NCI-H2227 (cell line): ENCODE measurements at regions not wholly inside any gene's neighbourhood (a gene's known extent, or its start where the extent isn't known, plus 50 kb on each side); places are given as distances from the start of the nearest gene placed in this dataset.
"Not testable (repeated sequence)": the region's sequence is repeated elsewhere in the genome, so short reads cannot be mapped to it uniquely, and the experiment has no call there.

Source experiments
- DNase-seq: peaks from one replicate; lab custom pipeline; 2025; ENCODE audit not compliant: unreplicated experiment; lab: John Stamatoyannopoulos, UW

DNA sequence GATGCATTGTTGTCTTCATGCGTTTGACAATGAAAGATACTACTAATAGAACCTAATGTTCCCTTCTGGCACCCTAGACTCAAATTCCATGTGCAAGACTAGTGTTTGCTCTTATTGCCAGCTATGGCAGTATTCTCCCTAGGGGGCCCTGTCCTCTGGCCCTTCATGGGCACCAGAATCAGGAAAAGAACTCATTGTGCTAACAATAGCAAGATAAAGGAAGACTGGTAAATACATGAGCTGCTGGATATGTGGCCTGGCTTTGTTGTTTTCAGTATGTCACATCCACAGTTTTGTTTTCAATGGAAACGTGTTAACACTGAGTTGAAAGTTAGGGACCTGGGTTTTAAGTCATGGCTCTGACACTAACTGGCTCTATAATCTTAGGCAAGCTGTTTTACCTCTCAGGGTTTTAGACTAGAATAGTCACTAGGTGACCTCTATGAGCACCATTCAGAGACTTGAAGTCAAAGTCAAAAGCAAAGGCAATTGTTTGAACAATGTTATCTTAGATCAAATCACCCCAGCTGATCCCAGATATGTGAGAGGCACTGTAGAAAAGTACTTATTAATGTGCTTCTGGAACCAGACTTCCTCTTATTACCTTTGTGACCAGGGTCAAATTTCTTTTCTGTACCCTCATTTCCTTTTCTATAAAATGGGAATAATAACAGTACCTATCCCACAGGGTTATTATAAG lies 253.7 kb upstream of the DIAPH2 start:
- no peak for DNase-seq

DNA sequence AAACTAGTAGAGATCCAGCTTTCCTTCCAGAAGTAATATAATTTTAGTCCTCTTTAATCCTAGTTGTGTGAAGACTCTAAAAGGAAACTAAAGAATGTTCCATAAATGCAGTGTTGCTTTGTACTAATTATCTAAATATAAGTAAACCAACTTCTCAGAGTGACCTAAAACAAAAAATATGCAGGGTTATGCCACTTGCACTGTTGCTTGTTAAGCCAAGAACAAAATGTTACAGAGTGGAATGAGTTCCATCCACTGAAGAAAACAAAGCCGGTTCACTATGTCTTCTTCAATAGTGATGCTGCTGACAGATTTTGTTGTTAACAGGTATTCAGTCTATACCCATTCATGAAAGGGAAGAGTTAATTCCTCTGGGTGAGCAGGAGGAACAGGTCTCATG lies 252.0 kb upstream of the DIAPH2 start:
- DNase-seq, result no peak

DNA sequence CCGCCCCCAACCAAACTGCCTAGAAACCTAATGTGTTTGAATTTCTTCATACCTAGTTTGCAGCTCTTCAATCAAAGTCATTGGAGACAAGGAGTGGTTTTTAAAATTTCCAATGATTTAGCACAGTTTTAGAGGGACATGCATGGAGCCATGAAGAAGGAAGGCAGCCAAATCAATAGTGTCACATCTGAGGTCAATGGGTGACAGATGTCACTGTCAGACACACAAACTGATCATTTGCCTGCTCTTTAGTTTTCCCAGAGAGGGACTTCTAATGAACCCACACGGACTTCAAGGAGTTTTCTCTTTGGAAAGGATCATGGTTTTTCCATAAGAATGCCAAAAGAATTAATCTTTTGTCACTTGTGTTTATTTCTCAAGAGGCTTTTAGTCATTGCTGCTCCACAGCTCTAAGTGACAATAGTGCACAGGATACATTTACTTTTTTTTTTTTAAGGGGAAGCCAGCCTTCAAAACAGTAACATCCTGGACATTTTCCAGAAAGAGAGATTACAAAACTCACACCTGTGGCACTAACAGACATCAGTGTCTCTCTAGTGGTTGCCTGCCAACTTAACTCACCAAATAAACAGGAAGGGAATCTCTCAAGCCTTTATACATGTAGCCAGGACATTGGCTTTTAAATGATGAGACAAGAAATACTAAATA lies 251.1 kb upstream of the DIAPH2 start:
- no peak for DNase-seq

DNA sequence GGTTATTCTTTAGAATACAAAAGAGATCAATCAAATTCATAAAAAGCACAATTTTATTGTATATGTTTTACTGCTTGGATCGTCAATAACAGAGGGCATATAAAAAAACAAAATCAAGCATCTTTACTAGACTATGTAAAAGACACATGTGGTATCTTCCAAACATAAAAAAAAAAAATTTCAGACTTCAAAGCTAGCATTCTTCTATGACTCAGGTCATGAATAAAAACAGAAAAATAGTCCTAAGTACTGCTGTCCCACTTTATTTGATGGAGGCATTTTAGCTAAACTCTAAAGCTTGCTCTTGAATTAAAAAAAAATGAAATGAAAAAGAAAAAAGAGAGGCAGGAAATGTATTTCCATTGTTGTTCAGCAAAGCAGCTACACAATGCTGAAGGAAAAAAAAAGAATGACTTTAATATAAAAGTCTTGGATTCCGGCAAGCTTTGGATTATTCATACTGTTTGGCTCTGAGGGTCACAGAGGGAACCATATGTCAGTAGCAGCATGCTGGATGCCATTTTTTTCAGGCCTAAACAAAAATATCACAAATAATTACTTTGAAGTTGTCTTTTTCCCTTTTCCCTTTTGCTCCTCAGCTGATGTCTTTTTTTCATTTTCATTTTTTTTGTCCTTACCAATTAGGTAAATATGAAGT lies 249.1 kb upstream of the DIAPH2 start:
- DNase-seq, result no peak

DNA sequence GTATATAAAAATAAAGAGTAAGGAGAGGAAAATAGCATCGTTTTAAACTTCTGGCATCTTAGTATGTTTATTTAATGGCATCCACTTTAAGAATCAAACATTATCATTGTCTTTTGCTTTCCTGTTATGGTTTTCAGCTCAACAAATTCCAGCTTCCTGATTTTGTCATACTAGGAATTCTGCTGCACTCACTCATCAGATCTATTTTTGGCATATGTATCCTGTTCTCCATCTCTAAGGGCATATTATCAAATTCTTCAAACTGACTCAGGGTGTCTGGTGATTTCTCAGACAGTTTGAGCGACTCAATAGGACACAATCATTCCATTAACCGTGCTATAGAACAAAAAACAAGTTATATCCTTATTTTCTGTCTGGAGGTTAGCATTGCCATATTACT lies 248.5 kb upstream of the DIAPH2 start:
- no peak for DNase-seq

DNA sequence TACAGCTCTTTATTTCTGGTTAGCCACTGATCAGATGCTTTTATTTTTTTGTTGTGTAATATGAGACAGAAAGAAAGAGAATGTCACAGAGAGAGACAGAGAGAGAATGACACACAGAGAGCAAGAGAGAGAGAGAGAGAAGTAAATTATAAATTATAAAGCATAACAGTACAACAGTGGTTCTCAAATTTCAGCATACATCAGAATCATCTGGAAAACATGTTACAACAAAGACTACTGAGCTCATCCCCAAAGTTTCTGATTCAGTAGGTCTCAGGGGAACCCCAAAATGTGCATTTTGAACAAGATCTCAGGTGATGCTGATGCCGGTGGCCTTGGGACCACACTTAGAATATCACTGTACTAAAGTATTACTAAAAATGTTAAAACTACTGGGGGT lies 245.8 kb upstream of the DIAPH2 start:
- DNase-seq, result no peak

DNA sequence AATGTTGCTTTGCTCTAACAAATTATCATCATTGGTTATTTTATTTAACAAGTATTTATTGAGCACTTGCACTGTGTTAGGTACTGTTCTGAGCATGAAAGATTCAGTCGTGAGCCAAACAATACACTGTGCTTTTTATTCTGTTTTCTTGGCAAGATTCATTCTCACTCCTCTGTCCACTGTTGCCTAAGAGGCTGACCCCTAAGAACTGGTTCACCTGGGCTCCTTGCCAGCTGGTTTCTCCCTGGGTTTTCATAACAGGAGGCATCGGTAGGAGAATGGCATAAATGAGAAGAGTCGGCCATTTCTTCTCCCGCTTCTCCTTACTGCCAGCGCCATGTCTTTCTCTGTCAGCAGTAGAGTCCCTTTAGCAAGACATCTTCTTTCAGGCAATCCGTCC lies 243.7 kb upstream of the DIAPH2 start:
- no peak for DNase-seq

DNA sequence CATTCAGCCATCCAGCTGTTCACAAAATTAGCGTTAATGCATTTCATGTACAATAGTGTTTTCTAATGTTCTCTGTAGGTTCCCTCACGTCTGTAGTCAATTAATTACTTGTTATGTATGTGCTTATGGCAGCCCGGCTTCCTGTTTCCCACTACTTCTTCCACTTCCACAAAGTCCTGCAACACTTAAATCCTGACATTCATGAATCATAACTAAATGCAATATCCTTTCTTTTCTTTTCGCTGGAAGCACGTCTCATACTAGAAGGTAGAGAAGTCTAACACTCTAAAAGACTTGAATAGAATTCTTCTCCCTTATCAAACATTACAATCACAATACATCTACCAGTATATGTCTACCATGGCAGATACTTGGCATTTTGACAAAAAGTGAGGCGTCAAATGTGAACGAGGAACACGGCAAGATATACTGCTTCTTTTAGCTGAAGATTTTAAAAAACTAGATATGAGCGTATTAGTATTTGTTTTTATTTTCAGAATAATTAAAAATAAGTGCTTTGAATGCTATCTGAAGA lies 239.0 kb upstream of the DIAPH2 start:
- DNase-seq, result no peak

DNA sequence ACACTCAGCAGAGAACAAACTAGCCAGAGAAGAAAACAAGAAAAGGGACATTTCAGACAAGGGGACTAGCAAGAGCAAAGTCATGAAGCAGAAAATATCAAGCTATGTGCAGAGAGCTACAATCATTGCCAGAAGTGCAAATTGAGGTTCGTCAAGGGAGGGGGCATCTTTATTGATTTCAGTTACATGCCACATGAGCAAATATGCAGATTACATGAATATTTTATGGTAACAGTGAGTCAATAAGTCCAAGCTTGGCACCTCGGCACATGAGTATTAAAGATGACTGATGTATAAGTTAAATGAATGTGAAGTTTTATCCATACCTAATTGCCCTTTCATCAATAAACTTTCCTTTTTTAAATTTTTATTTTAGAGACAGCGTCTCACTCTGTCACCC lies 238.1 kb upstream of the DIAPH2 start:
- DNase-seq, result no peak

DNA sequence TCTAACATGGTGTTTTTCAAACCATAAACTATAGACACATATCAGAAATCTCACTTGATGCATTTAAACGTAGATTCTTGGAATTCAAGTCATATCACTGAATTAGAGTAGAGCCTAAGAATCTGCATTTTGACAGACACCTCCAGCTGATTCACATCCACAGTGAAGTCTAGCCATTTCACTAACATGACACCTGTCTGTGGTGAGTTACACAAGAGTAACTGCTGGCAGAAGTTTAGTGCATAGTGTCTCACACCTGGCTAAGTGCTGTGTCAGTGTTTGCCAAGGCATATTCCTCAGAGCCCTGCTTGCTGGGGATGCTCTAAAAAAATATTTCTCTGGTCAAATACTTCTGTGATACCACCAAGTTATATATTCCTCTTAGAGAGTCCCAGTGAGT lies 237.5 kb upstream of the DIAPH2 start:
- DNase-seq, result no peak

DNA sequence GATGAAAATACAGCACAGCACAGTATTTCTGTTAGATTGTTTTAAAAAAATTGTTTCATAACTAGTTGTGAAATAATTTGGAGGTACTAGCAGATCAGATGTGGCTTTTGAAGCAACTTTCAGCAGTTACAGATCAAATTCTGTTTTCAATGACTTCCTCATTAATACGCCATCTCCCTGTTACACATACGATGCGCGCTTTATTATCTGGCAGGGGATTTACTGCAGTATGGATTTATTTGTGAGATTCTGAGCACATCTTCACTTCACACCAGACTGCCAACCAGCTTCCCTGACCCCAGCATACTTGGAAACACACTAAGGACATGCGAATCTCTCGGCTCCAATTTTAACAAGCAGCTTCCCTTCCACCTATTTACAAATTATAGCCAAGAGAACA lies 235.5 kb upstream of the DIAPH2 start:
- DNase-seq, result no peak

DNA sequence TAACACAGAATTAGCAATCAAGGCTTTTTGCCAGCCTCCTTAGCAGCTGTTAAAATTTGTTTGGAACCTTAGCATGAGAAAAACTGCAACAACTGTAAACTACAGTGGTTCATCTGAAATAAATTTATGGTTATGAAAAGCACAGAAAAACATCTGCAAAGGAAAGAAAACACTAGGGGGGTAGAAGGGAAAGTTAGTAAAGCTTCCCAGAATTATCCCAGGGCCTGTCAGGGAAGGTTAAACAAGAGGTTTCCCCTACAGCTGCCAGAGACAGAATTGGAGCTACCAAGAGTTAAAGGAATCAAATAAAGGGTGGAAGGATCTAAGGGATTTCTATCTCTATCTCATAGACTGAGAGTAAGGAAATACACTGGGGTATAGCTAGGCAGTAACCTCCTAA lies 234.7 kb upstream of the DIAPH2 start:
- no peak for DNase-seq

DNA sequence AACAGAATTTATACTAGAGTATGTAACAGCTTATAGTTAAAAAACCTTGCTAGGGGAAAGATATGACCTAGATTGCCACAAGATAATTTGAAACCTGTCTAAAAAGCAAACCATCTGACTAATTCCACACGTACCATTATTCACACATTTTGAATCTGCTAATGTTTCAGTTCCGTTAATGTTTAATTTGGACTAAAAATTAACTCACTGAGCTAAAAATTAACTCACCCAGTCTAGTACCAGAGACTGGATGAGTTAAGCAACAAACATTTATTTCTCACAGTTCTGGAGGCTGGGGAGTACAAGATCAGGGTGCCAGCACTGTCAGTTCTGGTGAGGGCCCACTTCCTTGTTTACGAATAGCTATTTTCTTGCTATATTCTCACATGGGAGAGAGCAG lies 231.5 kb upstream of the DIAPH2 start:
- no peak for DNase-seq

DNA sequence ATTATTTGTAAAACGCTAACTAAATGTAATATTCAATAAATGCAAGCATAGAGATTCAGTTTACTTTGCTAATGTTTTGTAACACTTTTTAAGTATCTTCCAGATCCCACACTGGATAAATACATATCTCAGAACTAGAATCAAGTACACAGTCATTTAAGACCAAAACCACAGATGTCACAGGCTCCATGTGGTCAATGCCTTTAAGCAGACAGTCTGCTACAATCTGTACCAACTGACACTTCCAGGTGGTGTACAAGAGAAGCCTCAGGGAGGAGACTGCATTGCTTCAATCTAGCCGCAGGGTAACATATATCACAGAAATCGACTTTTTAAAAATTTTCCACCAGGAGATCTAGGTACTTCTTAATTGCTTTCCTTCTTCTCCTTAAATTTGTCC lies 229.6 kb upstream of the DIAPH2 start:
- DNase-seq, result no peak

DNA sequence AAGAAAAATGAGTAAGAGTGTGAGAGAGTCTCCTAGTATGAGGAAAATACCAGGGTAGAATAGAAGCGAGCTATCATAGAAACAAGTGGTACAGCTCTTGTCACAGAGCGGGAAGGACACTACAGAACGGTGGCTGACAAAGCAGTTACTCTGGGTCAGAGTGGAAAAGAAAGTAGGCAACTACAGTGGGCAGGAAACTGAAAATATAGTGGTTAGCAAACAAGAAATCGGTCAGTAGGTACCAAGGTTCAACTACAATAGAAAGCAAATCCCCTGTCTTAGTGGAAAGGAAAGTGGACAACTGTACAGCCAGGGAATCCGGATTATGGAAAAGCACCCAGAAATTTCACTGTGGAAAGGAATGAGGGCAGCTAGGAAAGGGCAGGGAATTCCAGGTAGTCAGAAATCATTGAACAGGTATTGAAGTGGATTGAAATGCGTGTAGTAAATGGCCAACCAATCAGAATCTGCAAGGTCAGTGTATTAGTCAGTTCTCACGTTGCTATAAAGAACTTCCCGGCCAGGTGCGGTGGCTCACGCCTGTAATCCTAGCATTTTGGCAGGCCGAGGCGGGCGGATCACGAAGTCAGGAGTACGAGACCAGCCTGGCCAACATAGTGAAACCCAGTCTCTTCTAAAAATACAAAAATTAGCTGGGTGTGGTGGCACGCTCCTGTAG lies 219.6 kb upstream of the DIAPH2 start:
- DNase-seq, result no peak

DNA sequence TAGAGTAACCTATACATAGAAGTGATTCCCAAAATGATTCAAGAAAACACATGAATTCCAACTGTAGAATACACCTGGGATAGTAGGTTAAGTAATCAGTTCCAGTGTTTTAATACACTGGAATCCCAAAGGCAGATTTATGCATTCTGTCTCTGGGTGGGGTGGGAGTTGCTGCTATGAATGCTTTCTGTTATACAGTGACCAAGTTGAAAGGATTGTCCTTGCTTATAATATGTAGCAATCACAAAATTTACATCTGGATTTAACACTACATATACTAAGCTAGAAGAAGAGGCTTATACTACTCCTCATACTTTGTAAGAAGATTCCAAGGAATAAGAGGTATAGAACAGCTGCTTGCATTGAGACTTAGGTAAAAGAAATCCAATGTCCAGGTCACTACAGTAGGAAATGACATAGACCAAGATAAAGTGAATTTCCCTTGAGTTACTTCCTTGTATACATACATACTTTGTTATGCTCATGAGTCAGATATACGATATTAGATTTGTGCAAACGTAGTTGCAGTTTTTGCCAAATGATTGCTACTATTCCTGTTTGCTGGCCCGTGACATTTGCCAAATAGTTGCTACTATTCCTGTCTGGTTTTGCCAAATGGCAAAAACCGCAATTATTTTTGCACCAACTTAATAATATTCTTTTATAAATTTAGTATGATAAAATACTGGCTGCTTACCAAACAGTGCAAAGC lies 210.5 kb upstream of the DIAPH2 start:
- no peak for DNase-seq

DNA sequence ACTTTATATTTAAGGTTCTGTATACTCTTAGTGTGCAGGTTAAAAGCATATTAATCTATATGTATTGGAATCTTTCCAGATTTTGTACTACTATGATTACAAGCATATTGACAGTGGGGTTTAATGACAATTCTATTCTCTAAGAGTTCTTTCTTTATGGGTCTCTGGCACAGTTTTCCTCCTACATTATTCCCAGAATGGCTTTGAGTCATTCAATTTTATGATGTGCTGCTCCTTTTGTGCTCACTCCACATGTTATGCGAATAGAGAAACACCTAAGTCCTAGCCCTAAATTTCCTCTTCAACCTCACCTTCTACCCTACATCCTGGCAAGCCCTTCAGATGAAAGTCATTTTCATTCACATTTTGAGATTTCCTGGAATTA lies 209.9 kb upstream of the DIAPH2 start:
- no peak for DNase-seq

DNA sequence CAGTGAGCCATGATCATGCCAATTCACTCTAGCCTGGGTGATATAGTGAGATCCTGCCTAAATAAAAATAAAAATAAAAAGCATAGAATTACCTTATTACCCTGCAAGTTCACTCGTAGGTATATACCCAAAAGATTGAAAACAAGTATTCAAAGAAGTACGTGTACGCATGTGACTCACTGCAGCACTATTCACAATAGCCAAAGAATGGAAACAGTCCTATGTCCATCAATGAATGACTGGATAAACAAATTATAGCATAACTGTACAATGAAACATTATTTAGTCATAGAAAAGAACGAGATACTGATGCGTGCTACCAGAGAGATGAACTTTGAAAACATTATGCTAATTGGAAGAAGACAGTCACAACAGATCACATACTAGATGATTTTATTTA lies 204.6 kb upstream of the DIAPH2 start:
- no peak for DNase-seq

DNA sequence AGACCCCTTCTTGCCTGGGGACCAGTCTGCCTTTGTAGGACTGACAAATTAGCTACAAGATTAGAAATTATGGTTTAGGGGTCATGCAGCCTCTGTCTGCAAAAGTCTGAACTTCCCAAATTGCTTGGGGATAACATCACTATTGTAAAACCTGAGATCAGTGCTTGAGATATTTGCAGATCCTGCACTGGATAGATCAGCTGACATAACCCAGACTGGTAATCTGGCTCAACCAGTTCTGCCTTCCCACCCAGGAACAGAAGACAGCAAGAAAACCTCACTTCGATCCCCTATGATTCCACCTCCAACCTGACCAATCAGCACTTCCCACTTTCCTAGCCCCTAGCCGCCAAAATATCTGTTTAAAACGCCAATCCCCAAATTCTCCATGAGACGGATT lies 202.8 kb upstream of the DIAPH2 start:
- DNase-seq, result no peak

DNA sequence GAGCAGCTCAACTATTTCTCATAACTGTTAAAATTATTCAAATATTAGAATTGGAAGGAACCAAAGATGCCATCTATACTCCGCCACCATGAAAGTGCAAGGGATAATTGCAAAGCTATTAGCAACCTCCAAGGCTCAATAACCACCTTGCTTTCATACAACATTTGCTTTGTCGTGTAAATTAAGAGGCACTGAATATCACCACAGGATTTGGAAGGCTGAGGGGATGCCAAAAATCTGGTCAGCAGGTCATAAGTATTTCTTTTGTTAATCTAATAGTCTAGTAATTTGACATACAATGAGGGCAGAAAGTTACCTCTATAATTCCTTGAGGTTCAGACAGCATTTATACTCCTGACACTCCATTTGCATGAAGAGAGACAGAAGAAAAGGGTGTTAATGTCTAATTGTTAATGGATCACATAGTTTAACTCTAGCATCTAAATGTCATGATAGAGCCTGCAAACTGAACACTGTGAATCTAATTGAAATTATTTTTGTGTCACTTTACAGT lies 200.9 kb upstream of the DIAPH2 start:
- no peak for DNase-seq

DNA sequence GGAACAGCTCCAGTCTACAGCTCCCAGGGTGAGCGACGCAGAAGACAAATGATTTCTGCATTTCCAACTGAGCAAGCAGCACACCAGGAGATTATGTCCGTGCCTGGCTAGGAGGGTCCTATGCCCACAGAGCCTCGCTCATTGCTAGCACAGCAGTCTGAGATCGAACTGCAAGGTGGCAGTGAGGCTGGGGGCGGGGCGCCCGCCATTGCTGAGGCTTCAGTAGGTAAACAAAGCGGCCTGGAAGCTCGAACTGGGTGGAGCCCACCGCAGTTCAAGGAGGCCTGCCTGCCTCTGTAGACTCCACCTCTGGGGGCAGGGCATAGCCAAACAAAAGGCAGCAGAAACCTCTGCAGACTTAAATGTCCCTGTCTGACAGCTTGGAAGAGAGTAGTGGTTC lies 198.0 kb upstream of the DIAPH2 start:
- not testable (repeated sequence) for DNase-seq
